Cardiac fibroblast (primary cell): ENCODE measurements at regions not wholly inside any gene's neighbourhood (a gene's known extent, or its start where the extent isn't known, plus 50 kb on each side); places are given as distances from the start of the nearest gene placed in this dataset.

Experiments
- DNase-seq, 2 donors: peaks; one replicate each; pipeline versions ENCODE4 v3.0.0 to v3.0.0-alpha.2; 2010; ENCODE audit warnings: low read depth in 2 of 2
- H3K4me3 ChIP-seq, 2 donors: replicated peaks in 1 of 2; 1 replicate in 1 of 2; 2 replicates in 1 of 2; pipeline ENCODE4 v1.5.1; 2011; ENCODE audit warnings: low read depth in 2 of 2, low read length in 2 of 2, mild to moderate bottlenecking in 2 of 2, moderate library complexity in 1 of 2
- TF ChIP-seq, protein P1 (sequence below): IDR thresholded peaks from one replicate; pipeline ENCODE4 v1.5.1; 2011; ENCODE audit warnings: low read depth, mild to moderate bottlenecking, low read length, inconsistent platforms

GRCh38 chr3:6180171-6180570, 680.7 kb upstream of the GRM7 start:
- TF ChIP-seq, protein P1, sequence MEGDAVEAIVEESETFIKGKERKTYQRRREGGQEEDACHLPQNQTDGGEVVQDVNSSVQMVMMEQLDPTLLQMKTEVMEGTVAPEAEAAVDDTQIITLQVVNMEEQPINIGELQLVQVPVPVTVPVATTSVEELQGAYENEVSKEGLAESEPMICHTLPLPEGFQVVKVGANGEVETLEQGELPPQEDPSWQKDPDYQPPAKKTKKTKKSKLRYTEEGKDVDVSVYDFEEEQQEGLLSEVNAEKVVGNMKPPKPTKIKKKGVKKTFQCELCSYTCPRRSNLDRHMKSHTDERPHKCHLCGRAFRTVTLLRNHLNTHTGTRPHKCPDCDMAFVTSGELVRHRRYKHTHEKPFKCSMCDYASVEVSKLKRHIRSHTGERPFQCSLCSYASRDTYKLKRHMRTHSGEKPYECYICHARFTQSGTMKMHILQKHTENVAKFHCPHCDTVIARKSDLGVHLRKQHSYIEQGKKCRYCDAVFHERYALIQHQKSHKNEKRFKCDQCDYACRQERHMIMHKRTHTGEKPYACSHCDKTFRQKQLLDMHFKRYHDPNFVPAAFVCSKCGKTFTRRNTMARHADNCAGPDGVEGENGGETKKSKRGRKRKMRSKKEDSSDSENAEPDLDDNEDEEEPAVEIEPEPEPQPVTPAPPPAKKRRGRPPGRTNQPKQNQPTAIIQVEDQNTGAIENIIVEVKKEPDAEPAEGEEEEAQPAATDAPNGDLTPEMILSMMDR = no peak
- DNase-seq = no peak
- no peak overlapping the region for H3K4me3 ChIP-seq

- no peak for DNase-seq
- TF ChIP-seq, protein P1 = no peak
- no peak overlapping the region for H3K4me3 ChIP-seq
These were observed 678.4 kb upstream of the GRM7 start for GRCh38 chr3:6182476-6182875.

DNA sequence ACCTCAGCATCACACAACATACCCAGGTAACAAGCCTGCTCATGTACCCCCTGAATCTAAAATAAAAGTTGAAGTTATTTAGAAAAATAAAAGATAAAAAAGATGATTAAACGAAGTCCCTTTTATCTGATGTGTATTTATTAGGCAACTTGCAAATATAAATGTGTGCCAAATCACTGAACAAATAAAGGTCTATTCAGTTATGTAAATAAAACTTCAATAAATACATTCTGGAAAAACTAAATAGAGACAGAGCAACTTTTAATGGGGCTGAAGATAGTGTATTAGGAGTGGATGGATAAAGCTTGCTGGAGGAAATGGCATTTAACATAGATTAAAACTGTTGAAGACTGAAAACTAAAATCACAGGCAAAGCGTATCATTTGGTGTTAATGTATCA, 678.0 kb upstream of the GRM7 start:
- TF ChIP-seq, protein P1 = no peak
- DNase-seq = no peak
- H3K4me3 ChIP-seq = no peak overlapping the region

GRCh38 chr3:6189384-6189783, 671.5 kb upstream of the GRM7 start:
- DNase-seq = no peak
- TF ChIP-seq, protein P1 = no peak
- no peak overlapping the region for H3K4me3 ChIP-seq

DNA sequence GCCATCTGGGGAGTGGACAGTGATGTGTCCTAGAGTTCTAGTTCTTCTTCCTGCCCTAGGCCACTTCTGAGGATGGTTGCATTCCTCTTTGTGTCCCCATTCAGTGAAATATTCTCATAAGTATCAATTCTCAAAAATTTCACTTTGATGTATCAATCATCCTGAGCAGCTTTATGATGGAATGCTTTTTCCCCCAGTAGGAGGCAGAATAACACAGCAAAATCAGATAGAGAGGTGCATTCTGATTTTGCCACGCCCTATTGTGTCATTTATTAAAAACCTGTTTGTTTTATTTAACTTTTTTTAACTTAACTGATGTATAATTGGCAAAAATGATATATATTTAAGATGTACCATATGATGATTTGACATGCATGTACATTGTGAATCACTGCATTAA, 656.0 kb upstream of the GRM7 start:
- H3K4me3 ChIP-seq = no peak overlapping the region
- no peak for DNase-seq
- TF ChIP-seq, protein P1 = no peak

- DNase-seq = no peak
- TF ChIP-seq, protein P1 = no peak
- no peak overlapping the region for H3K4me3 ChIP-seq
These were observed 644.5 kb upstream of the GRM7 start for GRCh38 chr3:6216135-6217026.
